ENCODE measurements at regions not wholly inside any gene's neighbourhood (a gene's known extent, or its start where the extent isn't known, plus 50 kb on each side); places are given as distances from the start of the nearest gene placed in this dataset.
"Not testable (repeated sequence)": the region's sequence is repeated elsewhere in the genome, so short reads cannot be mapped to it uniquely, and the experiment has no call there.

DNA sequence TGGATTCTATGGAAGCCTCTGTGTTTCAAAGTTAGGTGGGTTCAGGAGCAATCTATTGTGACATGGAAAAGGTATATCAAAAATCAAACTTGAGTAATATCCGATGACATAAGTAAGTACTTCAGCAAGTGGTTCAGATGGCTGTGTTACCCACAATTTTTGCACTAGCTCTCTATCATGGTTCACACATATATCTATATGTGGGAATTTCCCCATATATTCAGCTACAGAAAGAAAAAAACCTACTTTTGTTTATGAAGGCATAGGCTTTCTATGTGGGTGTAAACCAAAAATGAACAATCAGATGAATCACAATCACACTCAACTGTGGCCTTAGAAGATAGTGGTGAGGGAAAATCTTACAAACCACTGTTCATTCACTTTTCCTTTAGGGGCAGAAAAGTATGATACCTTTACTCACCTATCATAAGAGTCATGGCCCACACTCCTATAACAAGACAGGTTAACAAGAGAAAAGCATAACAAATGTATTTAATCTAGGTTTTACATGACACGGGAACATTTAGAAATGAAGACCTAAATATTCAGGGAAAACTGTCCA lies 449.6 kb upstream of the HTR1E start:
- H3K4me3 ChIP-seq (ENCODE audit: low read depth, low read length), result no peak overlapping the region
- TF ChIP-seq CTCF (IDR thresholded peaks at IDR 0.05; ENCODE audit: control insufficient read depth, extremely low read depth, insufficient read depth), result no peak
- DNase-seq (ENCODE audit: low read depth), result no peak

GRCh38 chr6:86478316-86478715 lies 459.0 kb upstream of the HTR1E start:
- not testable (repeated sequence) for H3K4me3 ChIP-seq (ENCODE audit: low read depth, low read length); DNase-seq (ENCODE audit: low read depth)

- no peak for TF ChIP-seq CTCF (IDR thresholded peaks at IDR 0.05; ENCODE audit: control insufficient read depth, extremely low read depth, insufficient read depth)
- H3K4me3 ChIP-seq (ENCODE audit: low read depth, low read length), result no peak overlapping the region
- no peak for DNase-seq (ENCODE audit: low read depth)
Measured at GRCh38 chr6:86477500-86478148, 459.7 kb upstream of the HTR1E start.

DNA sequence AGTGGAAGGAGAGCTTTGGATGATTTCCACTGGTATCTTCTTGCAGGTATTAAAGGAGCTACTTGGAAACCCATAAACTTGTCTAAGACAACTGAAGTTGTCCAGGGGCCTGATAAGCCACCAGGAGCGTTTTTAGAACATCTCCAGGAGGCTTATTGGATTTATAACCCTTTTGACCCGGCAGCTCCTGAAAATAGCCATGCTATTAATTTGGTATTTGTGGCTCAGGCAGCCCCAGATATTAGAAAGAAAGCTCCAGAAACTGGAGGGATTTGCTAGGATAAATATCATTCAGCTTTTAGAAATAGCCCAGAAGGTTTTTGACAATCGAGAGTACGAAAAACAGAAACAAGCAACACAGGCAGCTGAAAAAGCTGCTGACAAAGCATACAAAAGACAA lies 461.0 kb upstream of the HTR1E start:
- no peak overlapping the region for H3K4me3 ChIP-seq (ENCODE audit: low read depth, low read length)
- TF ChIP-seq CTCF (IDR thresholded peaks at IDR 0.05; ENCODE audit: control insufficient read depth, extremely low read depth, insufficient read depth), result no peak
- DNase-seq (ENCODE audit: low read depth), result no peak

DNA sequence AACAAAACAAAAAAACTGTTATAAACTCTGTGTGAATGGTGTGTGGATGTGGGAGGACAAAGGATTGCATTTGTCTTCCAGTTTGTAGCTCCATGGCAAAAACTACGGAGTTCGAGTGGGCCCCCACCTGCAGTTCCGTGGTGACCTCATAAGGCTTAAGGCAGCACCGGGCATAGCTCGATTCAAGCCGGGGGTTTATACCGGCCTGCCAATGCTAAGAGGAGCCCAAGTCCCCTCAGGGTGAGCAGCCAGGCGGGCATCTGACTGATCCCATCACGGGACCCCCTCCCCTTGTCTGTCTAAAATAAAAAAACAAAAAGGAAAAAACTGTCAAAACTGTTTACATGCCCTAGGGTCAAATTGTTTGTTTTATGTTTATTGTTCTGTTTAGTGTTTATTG lies 463.2 kb upstream of the HTR1E start:
- no peak for DNase-seq (ENCODE audit: low read depth)
- H3K4me3 ChIP-seq (ENCODE audit: low read depth, low read length), result no peak overlapping the region
- TF ChIP-seq CTCF (IDR thresholded peaks at IDR 0.05; ENCODE audit: control insufficient read depth, extremely low read depth, insufficient read depth), result no peak

GRCh38 chr6:86471791-86472190 lies 465.5 kb upstream of the HTR1E start:
- H3K4me3 ChIP-seq (ENCODE audit: low read depth, low read length), result no peak overlapping the region
- TF ChIP-seq CTCF (IDR thresholded peaks at IDR 0.05; ENCODE audit: control insufficient read depth, extremely low read depth, insufficient read depth), result no peak
- DNase-seq (ENCODE audit: low read depth), result no peak

GRCh38 chr6:86459978-86460377 lies 477.4 kb upstream of the HTR1E start:
- no peak overlapping the region for H3K4me3 ChIP-seq (ENCODE audit: low read depth, low read length)
- DNase-seq (ENCODE audit: low read depth), result no peak
- TF ChIP-seq CTCF (IDR thresholded peaks at IDR 0.05; ENCODE audit: control insufficient read depth, extremely low read depth, insufficient read depth), result no peak
